ENCODE measurements at regions not wholly inside any gene's neighbourhood (a gene's known extent, or its start where the extent isn't known, plus 50 kb on each side); places are given as distances from the start of the nearest gene placed in this dataset.

DNA sequence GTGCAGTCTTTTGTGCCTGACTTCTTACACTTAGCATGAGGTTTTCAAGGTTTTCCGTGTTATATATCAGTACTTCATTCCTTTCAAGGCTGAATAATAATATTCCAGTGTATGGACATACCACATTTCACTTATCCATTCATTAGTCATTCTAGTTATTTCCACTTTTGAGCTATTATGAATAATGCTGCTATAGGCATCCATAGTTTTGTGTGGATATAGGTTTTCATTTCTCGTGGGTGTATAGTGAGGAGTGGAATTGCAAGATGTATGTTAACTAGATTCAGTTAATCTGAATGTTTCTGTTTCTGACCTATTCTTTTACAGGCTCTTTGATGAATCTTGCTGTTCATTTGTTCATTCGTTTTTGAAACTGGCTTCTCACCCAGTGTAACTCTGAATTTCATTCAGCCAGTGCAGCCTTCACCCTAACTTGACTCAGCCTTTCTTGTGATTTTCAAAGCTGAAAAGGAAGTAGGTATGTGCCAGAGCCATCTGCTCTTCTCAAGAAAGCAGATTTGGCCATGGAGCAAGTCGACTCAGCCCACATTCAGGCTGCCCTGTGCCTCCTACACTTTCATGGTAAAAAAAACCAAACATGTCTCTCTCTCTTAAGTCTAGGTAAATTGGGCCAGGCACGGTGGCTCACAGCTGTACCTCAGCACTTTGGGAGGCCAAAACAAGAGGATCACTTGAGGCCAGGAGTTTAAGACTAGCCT lies 56.3 kb upstream of the NOCT start:
- no peak for TF ChIP-seq MYC (IDR thresholded peaks at IDR 0.05; ENCODE audit: low read depth, low read length)
- TF ChIP-seq POLR2AphosphoS5 (IDR thresholded peaks at IDR 0.05; ENCODE audit: insufficient read depth, low read depth, low read length), result no peak
- TF ChIP-seq, protein P1, sequence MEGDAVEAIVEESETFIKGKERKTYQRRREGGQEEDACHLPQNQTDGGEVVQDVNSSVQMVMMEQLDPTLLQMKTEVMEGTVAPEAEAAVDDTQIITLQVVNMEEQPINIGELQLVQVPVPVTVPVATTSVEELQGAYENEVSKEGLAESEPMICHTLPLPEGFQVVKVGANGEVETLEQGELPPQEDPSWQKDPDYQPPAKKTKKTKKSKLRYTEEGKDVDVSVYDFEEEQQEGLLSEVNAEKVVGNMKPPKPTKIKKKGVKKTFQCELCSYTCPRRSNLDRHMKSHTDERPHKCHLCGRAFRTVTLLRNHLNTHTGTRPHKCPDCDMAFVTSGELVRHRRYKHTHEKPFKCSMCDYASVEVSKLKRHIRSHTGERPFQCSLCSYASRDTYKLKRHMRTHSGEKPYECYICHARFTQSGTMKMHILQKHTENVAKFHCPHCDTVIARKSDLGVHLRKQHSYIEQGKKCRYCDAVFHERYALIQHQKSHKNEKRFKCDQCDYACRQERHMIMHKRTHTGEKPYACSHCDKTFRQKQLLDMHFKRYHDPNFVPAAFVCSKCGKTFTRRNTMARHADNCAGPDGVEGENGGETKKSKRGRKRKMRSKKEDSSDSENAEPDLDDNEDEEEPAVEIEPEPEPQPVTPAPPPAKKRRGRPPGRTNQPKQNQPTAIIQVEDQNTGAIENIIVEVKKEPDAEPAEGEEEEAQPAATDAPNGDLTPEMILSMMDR (IDR thresholded peaks at IDR 0.05; ENCODE audit: extremely low read depth in 1 of 2, insufficient read depth in 1 of 2, low read depth in 1 of 2, low read length in 2 of 2), result no peak
- TF ChIP-seq POLR2A (IDR thresholded peaks at IDR 0.05; ENCODE audit: low read depth, low read length), result no peak
- TF ChIP-seq EZH2 (IDR thresholded peaks at IDR 0.05; ENCODE audit: borderline replicate concordance, low read depth, low read length, severe bottlenecking), result no peak
- TF ChIP-seq FOS (IDR thresholded peaks at IDR 0.05; ENCODE audit: borderline replicate concordance, insufficient read depth, low read length), result no peak
